Kidney (tissue), 13 donors: ENCODE measurements at regions not wholly inside any gene's neighbourhood (a gene's known extent, or its start where the extent isn't known, plus 50 kb on each side); places are given as distances from the start of the nearest gene placed in this dataset.

Experiments used
- DNase-seq, 5 donors: peaks; one replicate each; pipeline ENCODE4 v3.0.0-alpha.2; 2013 to 2020
- FAIRE-seq: peaks from 2 replicates; lab custom pipeline; 2012; peaks lifted over from hg19 to GRCh38; lab: Jason Lieb, UNC
- H3K27ac ChIP-seq, 2 donors: one replicate each; pipeline ENCODE4 v1.7.0; 2013; ENCODE audit warnings: low read depth in 2 of 2, low read length in 2 of 2, inconsistent platforms in 1 of 2
- H3K27me3 ChIP-seq: one replicate; pipeline ENCODE4 v1.7.1; 2013; ENCODE audit warnings: low read length, inconsistent platforms; ENCODE audit not compliant: control insufficient read depth, insufficient read depth
- H3K36me3 ChIP-seq, 3 donors: one replicate each; pipeline versions ENCODE4 v1.7.0 to v1.7.1; 2013; ENCODE audit warnings: low read length in 3 of 3, control low read depth in 1 of 3, inconsistent platforms in 1 of 3; ENCODE audit not compliant: insufficient read depth in 3 of 3, control insufficient read depth in 2 of 3
- H3K4me1 ChIP-seq, 3 donors: one replicate each; pipeline versions ENCODE4 v1.7.0 to v1.7.1; 2013; ENCODE audit warnings: low read length in 3 of 3, inconsistent platforms in 1 of 3, low read depth in 1 of 3; ENCODE audit not compliant: control insufficient read depth in 2 of 3, insufficient read depth in 2 of 3
- H3K4me3 ChIP-seq, 3 donors: one replicate each; pipeline versions ENCODE4 v1.7.0 to v1.8.1; 2013; ENCODE audit warnings: low read length in 3 of 3, control low read depth in 1 of 3, inconsistent platforms in 1 of 3
- H3K9ac ChIP-seq, 3 donors: one replicate each; pipeline versions ENCODE4 v1.7.0 to v1.7.1; 2013; ENCODE audit warnings: low read length in 3 of 3, control low read depth in 1 of 3, inconsistent platforms in 1 of 3
- H3K9me3 ChIP-seq, 3 donors: one replicate each; pipeline versions ENCODE4 v1.7.0 to v1.7.1; 2013; ENCODE audit warnings: low read length in 3 of 3, control low read depth in 1 of 3, inconsistent platforms in 1 of 3; ENCODE audit not compliant: control insufficient read depth in 2 of 3, insufficient read depth in 1 of 3
- CTCF ChIP-seq: IDR thresholded peaks from 3 replicates; pipeline ENCODE4 v1.5.1; 2012; ENCODE audit warnings: mild to moderate bottlenecking, moderate library complexity, borderline replicate concordance; ENCODE audit not compliant: insufficient read depth; ENCODE audit errors: extremely low read depth
- intact Hi-C: fragments of 100-400 bp; cut with DNase I; formaldehyde crosslinking; loops from one replicate; pipeline ENCODE4 v1.11.1; 2022
- donor health status: control.
- donor health status: control.
- donor health status: control.
- donor health status: control.
- donor health status: control.
- donor health status: DM: yes; HTN: yes; CAD: no.
- donor health status: Normal renal cell carcinoma (clear cell type).

DNA sequence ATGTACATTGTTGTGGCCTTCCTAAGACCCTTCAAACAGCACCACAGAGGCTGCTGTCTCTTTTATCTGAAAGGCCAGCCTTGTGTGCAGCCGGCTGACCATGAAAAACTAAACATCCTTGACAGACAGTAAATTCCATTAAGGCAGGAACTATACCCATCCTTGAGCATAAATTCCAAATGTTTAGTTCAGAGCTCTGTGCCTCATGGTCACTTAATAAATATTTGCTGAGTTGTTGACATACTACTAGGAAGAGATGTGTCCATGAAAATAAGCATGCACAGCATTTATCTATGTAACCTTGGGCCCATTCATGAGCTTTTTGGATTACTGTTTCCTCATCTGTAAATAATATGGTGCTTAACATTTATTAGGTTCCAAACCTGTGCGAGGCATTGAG, 424.8 kb downstream of the HRH4 start:
- Histone ChIP-seq H3K27me3 (no peaks in the 10 kb centered on the region), H3K27ac (no peak overlapping the region), H3K4me3 (no peak overlapping the region), H3K36me3 (no peaks in the 10 kb centered on the region), H3K4me1 (no peaks in the 10 kb centered on the region), H3K9ac (no peak overlapping the region), H3K9me3 (no peaks in the 10 kb centered on the region)
- FAIRE-seq (no peak), DNase-seq (peak in 1 of 5 donors; percentile 15)
- intact Hi-C loops = no loop called here
- no peak for TF ChIP-seq CTCF

DNA sequence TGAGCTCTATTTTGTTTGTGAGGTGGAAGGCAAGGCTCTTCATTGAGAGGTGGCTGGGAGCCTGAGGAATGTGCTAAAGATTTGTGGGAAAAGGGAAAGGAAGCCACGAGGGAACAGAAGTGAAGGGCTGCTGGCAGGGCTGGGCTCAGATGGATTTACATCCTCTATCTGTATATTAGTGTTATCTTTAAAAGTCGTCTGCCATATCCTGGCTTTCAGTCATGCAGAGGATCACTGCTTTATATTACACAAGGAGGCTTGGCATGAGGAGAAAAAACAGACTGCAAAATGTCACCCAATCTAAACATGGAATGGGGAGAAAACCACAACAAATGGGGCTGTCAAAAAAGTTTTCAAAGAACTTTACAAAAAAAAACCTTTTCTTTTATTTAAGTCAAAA, 434.4 kb downstream of the HRH4 start:
- DNase-seq = no peak
- intact Hi-C loops = no loop called here
- no peak for FAIRE-seq
- Histone ChIP-seq H3K4me1 (no peaks in the 10 kb centered on the region), H3K36me3 (no peaks in the 10 kb centered on the region), H3K27ac (no peak overlapping the region), H3K9me3 (no peaks in the 10 kb centered on the region), H3K9ac (no peak overlapping the region), H3K27me3 (no peaks in the 10 kb centered on the region), H3K4me3 (no peak overlapping the region)
- no peak for TF ChIP-seq CTCF

GRCh38 chr18:24897461-24897860, 437.0 kb downstream of the HRH4 start:
- no peak overlapping the region for H3K9ac ChIP-seq
- H3K4me1 ChIP-seq = no peaks in the 10 kb centered on the region
- DNase-seq (peak in 1 of 5 donors; percentile 17), FAIRE-seq (no peak)
- TF ChIP-seq CTCF = no peak
- H3K36me3 ChIP-seq = no peaks in the 10 kb centered on the region
- intact Hi-C loops = no loop called here
- H3K4me3 ChIP-seq = no peak overlapping the region
- H3K27ac ChIP-seq = no peak overlapping the region
- no peaks in the 10 kb centered on the region for H3K9me3 ChIP-seq
- H3K27me3 ChIP-seq = no peaks in the 10 kb centered on the region

- intact Hi-C loops = no loop called here
Observed at GRCh38 chr18:24910221-24910620, 441.7 kb downstream of the ZNF521 start.

More at GRCh38 chr18:24910221-24910620, 441.7 kb downstream of the ZNF521 start:
- no peak for FAIRE-seq
- no peaks in the 10 kb centered on the region for H3K36me3 ChIP-seq
- H3K27ac ChIP-seq = no peak overlapping the region
- H3K4me3 ChIP-seq = no peak overlapping the region
- H3K9ac ChIP-seq = no peak overlapping the region
- no peaks in the 10 kb centered on the region for H3K4me1 ChIP-seq
- H3K9me3 ChIP-seq = no peaks in the 10 kb centered on the region
- no peak for TF ChIP-seq CTCF
- DNase-seq = no peak
- no peaks in the 10 kb centered on the region for H3K27me3 ChIP-seq
